ENCODE measurements at regions not wholly inside any gene's neighbourhood (a gene's known extent, or its start where the extent isn't known, plus 50 kb on each side); places are given as distances from the start of the nearest gene placed in this dataset.
A peak's percentile ranks its signal among the peaks of the same experiment; 100 is the strongest.

GRCh38 chr10:35882422-35883150, 240.5 kb upstream of the FZD8 start:
- Histone ChIP-seq H3K4me2 (ENCODE audit: insufficient read depth in 1 of 2, low read depth in 2 of 2, low read length in 2 of 2) (no peak overlapping the region), H2AFZ (ENCODE audit: low read length) (no peak overlapping the region; the same call in 1 of the 2 replicates), H4K91ac (replicated peaks; ENCODE audit: insufficient read length, low read length) (no peak overlapping the region), H3K56ac (replicated peaks; ENCODE audit: insufficient read length, low read depth, low read length) (no peak overlapping the region), H3K9ac (replicated peaks in 1 of 4; ENCODE audit: extremely low read depth in 1 of 4, low read depth in 3 of 4, low read length in 3 of 4) (no peak overlapping the region), H3K23ac (ENCODE audit: insufficient read length) (no peak overlapping the region), H3K4ac (replicated peaks; ENCODE audit: insufficient read length, low read depth, low read length) (no peak overlapping the region), H3K4me3 (ENCODE audit: extremely low read depth in 1 of 4, insufficient read depth in 2 of 4, low read depth in 3 of 4, low read length in 4 of 4) (no peak overlapping the region), H2BK120ac (replicated peaks; ENCODE audit: low read depth, low read length) (no peak overlapping the region), H4K5ac (ENCODE audit: insufficient read length, low read depth, low read length) (no peak overlapping the region), H3K14ac (ENCODE audit: insufficient read length) (no peak overlapping the region), H4K8ac (ENCODE audit: extremely low read depth, insufficient read depth, low read length) (no peak overlapping the region), H3K27me3 (replicated peaks in 1 of 4; ENCODE audit: control insufficient read depth in 3 of 4, extremely low read depth in 1 of 4, insufficient read depth in 3 of 4, low read length in 3 of 4) (0 out of 7 replicates have a peak, but pooled peaks cover 0 to 2% (median 0%) of the 10 kb centered on the region in 4 experiments), H3K18ac (ENCODE audit: extremely low read depth, low read length) (no peak overlapping the region), H3K36me3 (ENCODE audit: control insufficient read depth in 2 of 4, insufficient read depth in 4 of 4, low read length in 3 of 4) (no peaks in the 10 kb centered on the region), H3K9me3 (ENCODE audit: insufficient read depth in 2 of 2, low read depth in 1 of 2, low read length in 1 of 2) (no peaks in the 10 kb centered on the region), H3K4me1 (replicated peaks in 1 of 4; ENCODE audit: control insufficient read depth in 3 of 4, insufficient read depth in 4 of 4, low read length in 3 of 4) (0 out of 7 replicates have a peak, but pooled peaks cover 0 to 2% (median 0%) of the 10 kb centered on the region in 4 experiments), H3K23me2 (ENCODE audit: low read depth, low read length) (no peaks in the 10 kb centered on the region), H4K20me1 (replicated peaks in 1 of 2; ENCODE audit: control insufficient read depth in 1 of 2, insufficient read depth in 2 of 2, low read length in 2 of 2) (no peaks in the 10 kb centered on the region), H2BK15ac (ENCODE audit: low read length) (no peak overlapping the region), H3K79me1 (ENCODE audit: low read depth, low read length) (no peaks in the 10 kb centered on the region), H2BK5ac (ENCODE audit: low read depth, low read length) (no peak overlapping the region), H3K79me2 (ENCODE audit: control insufficient read depth in 1 of 2, insufficient read depth in 2 of 2, low read length in 2 of 2) (no peaks in the 10 kb centered on the region), H2BK20ac (ENCODE audit: low read length) (no peak overlapping the region), H2BK12ac (ENCODE audit: low read depth, low read length) (no peak overlapping the region), H3K27ac (ENCODE audit: low read depth, low read length) (no peak overlapping the region), H2AK5ac (ENCODE audit: low read depth, low read length) (no peak overlapping the region)
- TF ChIP-seq KDM4A (IDR thresholded peaks at IDR 0.05; ENCODE audit: low read depth, low read length, severe bottlenecking) (no peak), RAD21 (IDR thresholded peaks at IDR 0.05 in 1 of 2, conservative IDR thresholded peaks at IDR 0.05 in 1 of 2; ENCODE audit: low read depth in 2 of 2, low read length in 2 of 2) (peak; percentile 65 to 66), SP2 (IDR thresholded peaks at IDR 0.05; ENCODE audit: low read length) (no peak), SP1 (IDR thresholded peaks at IDR 0.05; ENCODE audit: low read depth, low read length) (no peak), E2F6 (IDR thresholded peaks at IDR 0.05) (no peak), CTCF (IDR thresholded peaks at IDR 0.05; ENCODE audit: control extremely low read depth in 1 of 3, insufficient read depth in 1 of 3, low read depth in 1 of 3, low read length in 3 of 3) (peak; percentile 49 to 88 (median 79))
- POLR2A ChIA-PET (ENCODE audit: partially characterized antibody): no interaction called here
- CTCF ChIA-PET (ENCODE audit: partially characterized antibody): interaction anchor here (0.7 to 1.6 kb wide), 6 partner anchors 8 to 102 kb away, joined by 3 to 5 read pairs (median 3); no protein-coding TSS in a partner anchor
- DNase-seq (ENCODE audit: low read depth in 1 of 2, low spot score in 2 of 2): peak in 1 of 2 experiments; percentile 51
- FAIRE-seq: peak; percentile 7
- 76% methylated on average over 9 of the region's 9 CpGs; no CpG with 5 or more reads in 1 of the 2 experiments for WGBS, 2 experiments (ENCODE audit: extremely low coverage in 1 of 2, insufficient coverage in 1 of 2, insufficient read length in 1 of 2, insufficient replicate concordance in 2 of 2, low coverage in 1 of 2, low lambda C conversion rate in 2 of 2, missing lambda C conversion rate in 1 of 2)
